Ramos (cell line): ENCODE measurements at regions not wholly inside any gene's neighbourhood (a gene's known extent, or its start where the extent isn't known, plus 50 kb on each side); places are given as distances from the start of the nearest gene placed in this dataset.

Experiments
- in situ Hi-C: fragments of 300-500 bp; cut with MboI; formaldehyde crosslinking; loops from one replicate; pipeline ENCODE4 v1.14.3; 2022; ENCODE audit warnings: low sequenced_read_pairs; ENCODE audit not compliant: unreplicated experiment

DNA sequence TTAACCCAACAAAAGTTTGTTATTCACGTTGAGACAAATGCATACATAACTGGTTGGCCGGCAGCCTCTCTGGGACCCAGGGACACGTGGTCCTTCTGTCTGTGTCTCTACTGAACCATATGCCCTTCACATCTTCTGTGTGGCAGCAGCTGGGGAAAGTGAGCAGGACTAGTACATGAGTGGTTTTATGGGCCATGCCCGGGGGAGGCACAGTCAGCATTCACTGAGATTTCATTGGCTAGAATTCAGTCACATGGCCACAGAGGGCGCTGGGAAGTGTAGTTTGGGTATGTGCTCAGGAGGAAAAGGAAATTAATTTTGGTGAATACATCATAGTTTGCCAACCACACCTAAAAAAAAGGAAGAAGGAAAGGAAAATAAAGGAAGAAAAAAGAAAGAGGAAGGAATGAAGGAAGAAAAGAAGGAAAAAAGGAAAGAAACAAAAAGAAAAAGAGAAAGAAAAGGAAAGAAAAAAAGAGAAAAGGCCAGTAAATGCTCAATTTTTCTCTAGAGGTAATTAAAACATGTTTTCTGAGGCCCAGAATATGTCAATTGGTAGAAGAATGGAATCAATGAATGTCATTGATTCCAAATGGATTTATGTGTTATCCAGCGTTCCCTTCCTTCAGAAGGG lies 55.9 kb upstream of the KIRREL3 start:
- in situ Hi-C loops = no loop called here

DNA sequence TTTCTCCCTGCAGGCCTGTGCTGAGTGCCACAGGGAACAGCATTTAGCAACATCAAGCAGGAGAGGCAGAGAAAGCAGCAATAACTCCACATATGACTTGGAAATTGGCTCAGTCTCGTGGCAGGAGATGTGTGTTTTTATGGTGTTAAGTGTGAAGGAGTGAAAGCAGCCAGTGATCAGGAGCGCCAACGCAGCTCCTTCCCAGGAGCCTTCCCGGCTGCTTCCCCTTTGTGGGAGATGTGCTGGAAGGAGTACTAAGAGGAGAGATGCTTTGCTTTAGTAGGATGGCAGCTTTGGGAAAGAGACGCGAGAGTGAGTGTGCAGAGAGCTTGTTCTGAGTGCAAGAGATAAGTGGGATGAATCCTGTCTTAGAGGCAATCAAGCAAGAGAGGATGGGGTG lies 54.7 kb upstream of the KIRREL3 start:
- in situ Hi-C loops = no loop called here

DNA sequence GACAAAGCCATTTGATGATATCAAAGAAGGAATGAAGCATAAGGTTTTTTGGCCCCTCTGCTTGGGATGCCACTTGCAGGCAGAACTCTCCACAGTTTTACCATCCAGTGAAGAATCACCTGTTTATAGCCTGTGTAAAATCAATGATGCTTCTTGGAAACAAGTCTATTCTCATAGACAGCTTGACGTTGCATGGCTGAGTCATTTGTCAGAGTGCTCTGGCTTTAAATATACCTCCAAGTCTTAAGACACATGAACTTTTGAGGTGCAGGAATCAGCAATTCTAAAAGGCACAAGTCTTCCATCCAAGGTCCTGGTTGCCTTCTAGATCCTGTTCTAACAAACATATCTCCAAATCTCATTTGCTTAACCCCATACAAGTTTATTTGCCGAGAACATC lies 53.6 kb upstream of the KIRREL3 start:
- in situ Hi-C loops = no loop called here

DNA sequence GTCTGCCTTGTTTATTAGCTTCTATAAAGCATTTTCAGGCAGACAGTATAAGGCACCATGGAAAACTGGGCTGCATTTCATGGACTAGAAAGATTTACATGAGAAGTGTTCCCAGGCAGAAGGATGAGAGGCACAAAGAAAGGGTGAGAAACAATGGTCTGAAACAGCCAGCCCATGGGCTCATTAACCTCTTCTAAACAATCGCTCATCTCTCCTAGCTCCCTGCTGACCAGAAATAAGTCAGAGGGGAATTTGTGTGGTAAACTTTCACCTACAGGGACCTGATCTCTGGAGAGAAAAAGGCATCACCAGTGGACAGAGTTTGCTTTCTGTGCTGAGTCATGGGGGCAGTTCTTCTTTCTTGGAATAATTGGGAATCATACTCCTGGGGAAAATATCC lies 51.8 kb upstream of the KIRREL3 start:
- in situ Hi-C loops = no loop called here
